PC-9 (cell line): ENCODE measurements at regions not wholly inside any gene's neighbourhood (a gene's known extent, or its start where the extent isn't known, plus 50 kb on each side); places are given as distances from the start of the nearest gene placed in this dataset.

Experiments used
- BruUV-seq: library from RNA; stranded (reverse); fragments of 400-500 nt; replicated peaks from 2 replicates; lab custom pipeline; 2021; lab: Mats Ljungman, UMichigan
- CTCF ChIA-PET: fragments of 300-600 bp; sonication (Branson Sonifier 250); formaldehyde crosslinking; loops from one replicate; lab custom pipeline; 2022; ENCODE audit warnings: antibody characterized with exemption; lab: Charles Lee
- POLR2A ChIA-PET: fragments of 300-600 bp; sonication (Branson Sonifier 250); formaldehyde crosslinking; loops from one replicate; lab custom pipeline; 2022; ENCODE audit warnings: antibody characterized with exemption; ENCODE audit not compliant: unreplicated experiment; lab: Charles Lee
- DNase-seq, 2 experiments: peaks; one replicate each; pipeline versions ENCODE4 v3.0.0 to v3.0.0-alpha.2; 2015 to 2022; ENCODE audit warnings: mixed read lengths in 1 of 2
- H2AFZ ChIP-seq: fragments of 200-600 bp; sonication (generic); 2 replicates; pipeline ENCODE4 v1.8.1; 2017; ENCODE audit warnings: antibody characterized with exemption
- H3F3A ChIP-seq: fragments of 200-600 bp; sonication (generic); 2 replicates; pipeline ENCODE4 v1.8.1; 2017; ENCODE audit warnings: antibody characterized with exemption, mild to moderate bottlenecking, low read depth; ENCODE audit not compliant: insufficient read depth
- H3K27ac ChIP-seq: fragments of 200-600 bp; sonication (generic); 2 replicates; pipeline ENCODE4 v1.6.1; 2016; ENCODE audit warnings: mixed run types
- H3K27me3 ChIP-seq: fragments of 200-600 bp; sonication (generic); 2 replicates; pipeline ENCODE4 v1.6.1; 2016; ENCODE audit warnings: low read depth, mixed run types; ENCODE audit not compliant: insufficient read depth
- H3K36me3 ChIP-seq: fragments of 200-600 bp; sonication (generic); 2 replicates; pipeline ENCODE4 v1.6.1; 2016; ENCODE audit warnings: low read depth, mixed run types
- H3K4me1 ChIP-seq: fragments of 200-600 bp; sonication (generic); replicated peaks from 2 replicates; pipeline ENCODE4 v1.6.1; 2016; ENCODE audit warnings: mixed run types; ENCODE audit not compliant: insufficient read depth
- H3K4me2 ChIP-seq: fragments of 200-600 bp; sonication (generic); 2 replicates; pipeline ENCODE4 v1.6.1; 2017; ENCODE audit warnings: mixed run types
- H3K4me3 ChIP-seq: fragments of 200-600 bp; sonication (generic); 2 replicates; pipeline ENCODE4 v1.6.1; 2016; ENCODE audit warnings: mixed run types
- H3K79me2 ChIP-seq: fragments of 200-600 bp; sonication (generic); 2 replicates; pipeline ENCODE4 v1.6.1; 2017; ENCODE audit warnings: low read depth, mixed run types
- H3K9me2 ChIP-seq: fragments of 200-600 bp; sonication (generic); 2 replicates; pipeline ENCODE4 v1.8.1; 2017; ENCODE audit warnings: mild to moderate bottlenecking; ENCODE audit not compliant: insufficient read depth
- H3K9me3 ChIP-seq: fragments of 200-600 bp; sonication (generic); 2 replicates; pipeline ENCODE4 v1.8.1; 2016; ENCODE audit warnings: low read depth; ENCODE audit not compliant: insufficient read depth
- H4K20me1 ChIP-seq: fragments of 200-600 bp; sonication (generic); 2 replicates; pipeline ENCODE4 v1.8.1; 2017; ENCODE audit not compliant: insufficient read depth
- CTCF ChIP-seq: fragments of 200-600 bp; sonication (generic); conservative IDR thresholded peaks from 2 replicates; pipeline ENCODE4 v1.6.1; 2017; ENCODE audit warnings: mixed run types, antibody characterized with exemption, mild to moderate bottlenecking, moderate library complexity
- EZH2 ChIP-seq: fragments of 200-600 bp; sonication (generic); IDR thresholded peaks from 2 replicates; pipeline ENCODE4 v1.8.0; 2017; ENCODE audit warnings: antibody characterized with exemption, low read depth
- intact Hi-C: fragments of 100-400 bp; cut with micrococcal nuclease; formaldehyde crosslinking; loops from one replicate; pipeline ENCODE4 v1.10.0; 2022; ENCODE audit not compliant: unreplicated experiment

GRCh38 chr4:181737744-181738143 lies 505.5 kb upstream of the TENM3 start:
- no peaks in the 10 kb centered on the region for H3K79me2 ChIP-seq
- H3K36me3 ChIP-seq = no peaks in the 10 kb centered on the region
- H3K9me2 ChIP-seq = no peaks in the 10 kb centered on the region
- no peaks in the 10 kb centered on the region for H3F3A ChIP-seq
- H4K20me1 ChIP-seq = no peaks in the 10 kb centered on the region
- H3K4me3 ChIP-seq = no peak overlapping the region
- H3K4me2 ChIP-seq = no peak overlapping the region
- TF ChIP-seq CTCF = no peak
- no peak for TF ChIP-seq EZH2
- intact Hi-C loops = no loop called here
- H2AFZ ChIP-seq = no peak overlapping the region
- ChIA-PET POLR2A (no interaction called here), CTCF (no interaction called here)
- H3K27ac ChIP-seq = no peak overlapping the region
- DNase-seq = no peak
- no peaks in the 10 kb centered on the region for H3K9me3 ChIP-seq
- H3K4me1 ChIP-seq = no peaks in the 10 kb centered on the region
- BruUV-seq = no TSS peak
- H3K27me3 ChIP-seq = no peaks in the 10 kb centered on the region

GRCh38 chr4:181739031-181739430 lies 504.2 kb upstream of the TENM3 start:
- intact Hi-C loops = no loop called here

GRCh38 chr4:181741513-181741912 lies 501.7 kb upstream of the TENM3 start:
- no peaks in the 10 kb centered on the region for H3K27me3 ChIP-seq
- ChIA-PET CTCF (no interaction called here), POLR2A (no interaction called here)
- no peaks in the 10 kb centered on the region for H3K4me1 ChIP-seq
- BruUV-seq = no TSS peak
- H3K4me2 ChIP-seq = no peak overlapping the region
- H3K9me2 ChIP-seq = no peaks in the 10 kb centered on the region
- intact Hi-C loops = no loop called here
- TF ChIP-seq CTCF (no peak), EZH2 (no peak)
- no peak overlapping the region for H3K27ac ChIP-seq
- no peaks in the 10 kb centered on the region for H3K36me3 ChIP-seq
- H3K4me3 ChIP-seq = no peak overlapping the region
- DNase-seq = no peak
- no peaks in the 10 kb centered on the region for H4K20me1 ChIP-seq
- H3F3A ChIP-seq = no peaks in the 10 kb centered on the region
- H3K79me2 ChIP-seq = no peaks in the 10 kb centered on the region
- no peak overlapping the region for H2AFZ ChIP-seq
- H3K9me3 ChIP-seq = no peaks in the 10 kb centered on the region

More at GRCh38 chr4:181739031-181739430, 504.2 kb upstream of the TENM3 start:
- H3K4me1 ChIP-seq = no peaks in the 10 kb centered on the region
- no peaks in the 10 kb centered on the region for H3K9me3 ChIP-seq
- no peak overlapping the region for H3K4me2 ChIP-seq
- no TSS peak for BruUV-seq
- H4K20me1 ChIP-seq = no peaks in the 10 kb centered on the region
- CTCF ChIA-PET = no interaction called here
- no peaks in the 10 kb centered on the region for H3K9me2 ChIP-seq
- H3K4me3 ChIP-seq = no peak overlapping the region
- no peak overlapping the region for H2AFZ ChIP-seq
- H3F3A ChIP-seq = no peaks in the 10 kb centered on the region
- H3K27ac ChIP-seq = no peak overlapping the region
- DNase-seq = no peak
- no peak for TF ChIP-seq EZH2
- TF ChIP-seq CTCF = no peak
- no peaks in the 10 kb centered on the region for H3K27me3 ChIP-seq
- no peaks in the 10 kb centered on the region for H3K79me2 ChIP-seq
- POLR2A ChIA-PET = no interaction called here
- H3K36me3 ChIP-seq = no peaks in the 10 kb centered on the region
